BLaER1 treated with 17β-estradiol and CSF1 and Interleukin-3, amounts not matched to agents 10 nM and 100 nM (cell line): ENCODE measurements at regions not wholly inside any gene's neighbourhood (a gene's known extent, or its start where the extent isn't known, plus 50 kb on each side); places are given as distances from the start of the nearest gene placed in this dataset.

Experiments used
- H3K27ac ChIP-seq, 11 experiments: shearing (Covaris generic); formaldehyde crosslinking; 2 replicates each; pipeline ENCODE4 v1.8.1; 2022
- H3K27me3 ChIP-seq, 11 experiments: shearing (Covaris generic); formaldehyde crosslinking; 2 replicates each; pipeline ENCODE4 v1.8.1; 2022
- H3K36me3 ChIP-seq, 11 experiments: shearing (Covaris generic); formaldehyde crosslinking; 2 replicates each; pipeline ENCODE4 v1.8.1; 2022
- H3K4me1 ChIP-seq, 10 experiments: shearing (Covaris generic); formaldehyde crosslinking; 2 replicates each; pipeline ENCODE4 v1.8.1; 2022
- H3K4me2 ChIP-seq, 11 experiments: shearing (Covaris generic); formaldehyde crosslinking; 2 replicates each; pipeline ENCODE4 v1.8.1; 2022
- H3K4me3 ChIP-seq, 10 experiments: shearing (Covaris generic); formaldehyde crosslinking; 2 replicates each; pipeline ENCODE4 v1.8.1; 2022
- H3K9ac ChIP-seq, 11 experiments: shearing (Covaris generic); formaldehyde crosslinking; 2 replicates each; pipeline ENCODE4 v1.8.1; 2022
- H3K9me3 ChIP-seq, 11 experiments: shearing (Covaris generic); formaldehyde crosslinking; replicated peaks in 1 of 11; 2 replicates each; pipeline ENCODE4 v1.8.1; 2022
- H4K20me1 ChIP-seq, 11 experiments: shearing (Covaris generic); formaldehyde crosslinking; 2 replicates each; pipeline ENCODE4 v1.8.1; 2022
- Cebpa-rat ChIP-seq, 11 experiments: shearing (Covaris generic); IDR thresholded peaks; 2 replicates each; pipeline ENCODE4 v1.8.1; 2022

DNA sequence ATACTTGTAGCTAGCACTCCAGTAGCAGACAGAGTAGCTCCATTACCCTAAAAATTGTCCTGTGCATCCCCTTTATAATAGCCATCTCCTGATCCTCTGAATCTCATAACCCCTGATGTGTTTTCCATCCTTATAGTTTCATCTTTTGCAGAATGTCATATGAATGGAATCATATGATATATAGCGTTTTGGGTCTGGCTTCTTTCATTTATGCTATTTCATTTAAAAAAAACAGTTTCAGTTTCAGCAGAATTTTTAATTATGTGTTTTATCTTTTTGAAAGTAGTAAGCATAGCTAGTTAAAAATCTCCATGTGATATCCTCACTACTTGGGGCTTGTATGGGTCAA lies 132.7 kb downstream of the KLF13 start:
- H3K9me3 ChIP-seq: peaks cover 2 to 16% (median 13%) of the 10 kb centered on the region in 11 experiments; a peak in 19 of 22 replicates
- H3K4me3 ChIP-seq: no peak overlapping the region
- no peaks in the 10 kb centered on the region for H3K27me3 ChIP-seq
- H3K4me2 ChIP-seq: peak overlapping the region; percentile 35 to 77 (median 56); a peak in 19 of 22 replicates
- H4K20me1 ChIP-seq: no peaks in the 10 kb centered on the region
- H3K4me1 ChIP-seq: peaks cover 20 to 77% (median 54%) of the 10 kb centered on the region in 10 experiments
- H3K9ac ChIP-seq: peak overlapping the region in 1 of 11 experiments; percentile 4; a peak in 1 of 22 replicates
- no peak for TF ChIP-seq Cebpa-rat (IDR thresholded peaks at IDR 0.05)
- H3K27ac ChIP-seq: peak overlapping the region in 1 of 11 experiments; percentile 13; a peak in 1 of 22 replicates
- no peaks in the 10 kb centered on the region for H3K36me3 ChIP-seq

DNA sequence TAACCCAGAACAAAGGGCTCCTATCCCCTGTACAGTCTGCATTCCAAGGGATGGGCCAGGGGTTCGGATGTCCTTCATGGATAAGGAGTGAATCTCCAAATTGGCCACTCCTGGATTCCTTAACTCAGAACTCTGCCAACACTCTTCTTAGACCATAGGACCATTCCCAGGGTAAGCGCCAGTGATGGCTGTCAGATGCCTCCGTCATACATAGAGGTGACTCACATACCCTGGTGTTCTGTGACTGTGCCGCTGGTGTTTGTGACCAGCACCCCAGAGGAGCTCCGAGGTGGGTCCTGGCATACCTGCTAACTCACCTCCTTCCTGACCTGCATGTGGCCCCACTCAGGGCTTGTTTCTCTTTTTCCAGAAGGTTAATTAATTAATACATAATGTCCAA lies 134.7 kb downstream of the KLF13 start:
- peaks cover 22 to 77% (median 55%) of the 10 kb centered on the region in 10 experiments for H3K4me1 ChIP-seq
- H3K27ac ChIP-seq: no peak overlapping the region
- H4K20me1 ChIP-seq: no peaks in the 10 kb centered on the region
- no peak overlapping the region for H3K9ac ChIP-seq
- peak overlapping the region in 3 of 11 experiments; percentile 36 to 68 (median 56); a peak in 2 of 22 replicates for H3K4me2 ChIP-seq
- TF ChIP-seq Cebpa-rat (IDR thresholded peaks at IDR 0.05): no peak
- no peak overlapping the region for H3K4me3 ChIP-seq
- no peaks in the 10 kb centered on the region for H3K27me3 ChIP-seq
- H3K36me3 ChIP-seq: no peaks in the 10 kb centered on the region
- H3K9me3 ChIP-seq: peaks cover 0 to 8% (median 0%) of the 10 kb centered on the region in 11 experiments; a peak in 2 of 22 replicates

DNA sequence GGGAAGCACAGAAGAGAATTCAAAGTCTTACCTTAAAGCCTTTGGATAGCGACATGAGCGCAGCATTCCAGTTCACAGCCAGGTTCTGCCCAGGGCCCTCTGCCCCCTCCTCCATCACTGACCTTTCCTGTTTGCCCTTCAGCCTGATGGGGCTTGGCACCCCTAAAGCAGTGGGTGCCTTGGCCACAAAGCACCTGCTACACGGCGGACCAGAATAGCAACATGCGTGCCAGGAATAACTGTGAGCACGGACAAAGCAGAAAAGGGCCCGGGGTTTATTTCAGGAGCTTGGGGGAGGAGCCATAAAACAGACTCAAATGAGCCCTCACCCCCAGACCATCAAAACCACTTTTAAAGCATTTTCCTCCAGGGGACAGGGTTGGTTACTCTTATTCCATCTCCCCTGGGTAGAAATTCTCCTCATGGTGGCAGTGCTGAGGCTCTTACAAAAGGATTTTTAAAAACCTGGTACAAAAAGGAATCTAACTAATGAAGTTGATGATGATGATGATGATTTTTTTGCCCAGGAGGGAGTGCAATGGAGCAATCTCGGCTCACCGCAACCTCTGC lies 135.4 kb downstream of the KLF13 start:
- no peak overlapping the region for H3K9ac ChIP-seq

DNA sequence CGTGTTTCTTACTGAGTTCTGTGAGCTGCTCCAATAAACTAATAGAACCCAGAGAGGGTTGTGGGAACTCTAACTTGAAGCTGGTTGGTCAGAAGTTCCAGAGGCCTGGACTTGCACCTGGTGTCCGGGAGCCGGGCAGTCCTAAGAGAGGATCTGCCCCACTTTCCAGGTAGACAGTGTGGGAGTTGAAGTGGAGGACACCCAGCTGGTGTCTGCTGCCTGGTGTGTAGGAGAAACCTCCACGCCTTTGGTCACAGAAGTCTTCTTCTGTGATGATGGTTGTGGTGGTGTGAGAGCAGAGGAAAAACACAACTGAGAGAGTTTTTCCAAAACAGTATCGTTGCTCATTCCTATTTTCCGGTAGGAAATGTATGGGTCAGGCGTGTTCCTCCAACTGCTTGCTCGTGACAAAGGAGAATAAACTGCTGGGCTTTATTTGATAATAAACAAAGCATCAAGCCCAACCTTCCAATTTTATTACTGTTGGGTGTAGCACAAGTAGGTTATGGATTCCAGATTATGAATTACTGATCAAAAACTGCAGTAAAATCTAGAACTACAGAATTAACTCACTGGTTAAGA lies 137.0 kb downstream of the KLF13 start:
- no peaks in the 10 kb centered on the region for H4K20me1 ChIP-seq
- TF ChIP-seq Cebpa-rat (IDR thresholded peaks at IDR 0.05): no peak
- no peak overlapping the region for H3K9ac ChIP-seq
- peaks cover 0 to 8% (median 0%) of the 10 kb centered on the region in 11 experiments; a peak in 2 of 22 replicates for H3K9me3 ChIP-seq
- H3K36me3 ChIP-seq: no peaks in the 10 kb centered on the region
- no peak overlapping the region for H3K4me3 ChIP-seq
- H3K27me3 ChIP-seq: no peaks in the 10 kb centered on the region
- H3K27ac ChIP-seq: no peak overlapping the region
- H3K4me1 ChIP-seq: peaks cover 20 to 67% (median 49%) of the 10 kb centered on the region in 10 experiments
- peak overlapping the region in 8 of 11 experiments; percentile 54 to 80 (median 65); a peak in 16 of 22 replicates for H3K4me2 ChIP-seq

More for the DNA sequence above, 135.4 kb downstream of the KLF13 start:
- no peak for TF ChIP-seq Cebpa-rat (IDR thresholded peaks at IDR 0.05)
- H3K27ac ChIP-seq: no peak overlapping the region
- H4K20me1 ChIP-seq: no peaks in the 10 kb centered on the region
- H3K27me3 ChIP-seq: no peaks in the 10 kb centered on the region
- peaks cover 0 to 8% (median 0%) of the 10 kb centered on the region in 11 experiments; a peak in 2 of 22 replicates for H3K9me3 ChIP-seq
- H3K36me3 ChIP-seq: no peaks in the 10 kb centered on the region
- no peak overlapping the region for H3K4me3 ChIP-seq
- H3K4me1 ChIP-seq: peaks cover 22 to 75% (median 55%) of the 10 kb centered on the region in 10 experiments
- H3K4me2 ChIP-seq: peak overlapping the region in 8 of 11 experiments; percentile 13 to 68 (median 47); a peak in 13 of 22 replicates

DNA sequence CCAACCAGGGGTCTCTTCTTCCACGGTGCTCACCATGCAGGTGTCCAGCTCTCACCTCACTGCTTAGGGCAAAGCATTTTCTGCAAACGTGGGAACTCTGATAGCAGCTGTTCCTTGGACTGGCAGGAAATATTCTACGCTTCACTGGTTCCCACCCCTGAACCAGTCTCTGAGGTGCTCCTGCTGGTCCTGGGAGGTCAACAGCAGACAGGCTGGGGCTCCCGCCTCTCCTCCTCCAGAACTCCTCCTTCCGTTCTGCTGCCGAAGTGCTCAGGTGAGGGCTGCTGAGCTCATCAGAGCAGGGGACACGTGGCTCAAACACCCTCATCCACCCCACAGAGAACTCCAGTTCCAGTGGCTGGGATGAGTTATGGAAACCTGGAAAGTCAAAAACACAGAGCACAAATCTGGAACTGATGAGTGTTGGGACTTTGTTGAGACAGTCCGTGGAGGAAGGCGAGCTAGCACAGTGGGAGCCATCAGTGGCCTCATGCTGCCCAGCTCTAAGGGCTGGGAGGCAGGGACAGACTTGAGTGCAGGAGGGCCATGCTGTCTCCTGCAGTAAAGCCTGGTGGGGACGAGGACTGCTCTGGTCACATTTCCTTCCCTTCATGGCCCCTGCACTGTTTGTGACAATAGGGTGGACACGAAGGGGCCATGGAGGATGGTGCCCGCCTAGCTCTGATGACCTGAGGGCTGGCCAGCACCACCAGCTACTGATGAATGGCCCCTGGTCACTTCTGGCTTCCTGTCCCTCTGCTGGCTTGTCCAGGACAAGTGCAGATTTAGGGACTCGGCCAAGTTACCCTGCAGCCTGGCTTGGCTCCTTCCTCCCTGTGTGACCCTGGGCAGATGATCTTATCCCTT lies 137.8 kb downstream of the KLF13 start:
- H3K36me3 ChIP-seq: no peaks in the 10 kb centered on the region
- H3K27me3 ChIP-seq: no peaks in the 10 kb centered on the region
- H4K20me1 ChIP-seq: no peaks in the 10 kb centered on the region
- peaks cover 11 to 58% (median 40%) of the 10 kb centered on the region in 10 experiments for H3K4me1 ChIP-seq
- no peak for TF ChIP-seq Cebpa-rat (IDR thresholded peaks at IDR 0.05)
- no peak overlapping the region for H3K4me3 ChIP-seq
- H3K4me2 ChIP-seq: peak overlapping the region; percentile 47 to 80 (median 62); a peak in 20 of 22 replicates
- H3K9me3 ChIP-seq: peaks cover 0 to 8% (median 0%) of the 10 kb centered on the region in 11 experiments; a peak in 2 of 22 replicates
- 0 out of 22 replicates have a peak overlapping the region, but pooled peaks of 1 of the 11 experiments have one; percentile 24 for H3K9ac ChIP-seq
- 0 out of 22 replicates have a peak overlapping the region, but pooled peaks of 1 of the 11 experiments have one; percentile 10 for H3K27ac ChIP-seq

DNA sequence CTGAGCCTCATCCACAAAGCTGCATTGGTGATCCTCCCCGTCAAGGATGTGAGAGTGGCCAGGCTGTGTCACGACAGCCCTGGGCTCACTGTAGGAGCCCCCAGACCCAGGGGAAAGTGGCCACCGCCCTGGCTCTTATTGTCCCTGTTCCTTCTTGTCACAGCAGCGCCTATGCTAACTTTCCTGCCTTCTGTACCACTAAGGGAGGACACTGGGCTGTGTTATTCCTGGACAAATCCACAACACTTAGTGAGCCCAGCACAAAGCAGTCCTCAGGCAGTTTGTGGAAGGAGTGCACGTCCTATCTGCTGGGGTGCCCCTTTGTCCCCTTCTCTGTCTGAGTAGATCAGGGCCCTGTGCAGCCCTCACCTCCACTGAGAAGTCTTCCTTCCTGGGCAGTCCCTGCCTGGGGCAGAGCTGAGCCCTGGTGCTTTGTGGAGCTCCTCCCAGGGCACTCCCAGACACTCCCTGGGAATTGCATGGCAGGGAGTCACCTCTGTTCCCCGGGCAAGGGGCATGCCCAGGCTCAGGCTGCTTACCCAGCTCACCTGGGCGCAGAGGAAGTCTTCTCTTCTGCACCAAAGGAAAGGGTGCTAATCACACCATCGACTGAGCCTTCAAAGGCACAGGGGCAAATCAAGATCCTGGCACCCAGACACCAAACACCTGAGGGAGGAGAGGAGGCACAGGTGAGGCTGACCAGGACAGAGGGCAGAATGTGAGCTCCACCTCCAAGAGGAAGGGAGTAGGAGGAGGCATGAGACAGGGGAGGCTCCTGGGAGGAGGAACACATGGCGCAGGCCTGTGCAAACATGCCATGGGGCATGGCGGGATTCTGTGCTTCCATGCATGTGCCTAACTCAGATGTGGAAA lies 138.7 kb downstream of the KLF13 start:
- H3K9ac ChIP-seq: no peak overlapping the region
- H3K9me3 ChIP-seq: peaks cover 0 to 8% (median 0%) of the 10 kb centered on the region in 11 experiments; a peak in 2 of 22 replicates
- no peak for TF ChIP-seq Cebpa-rat (IDR thresholded peaks at IDR 0.05)
- no peak overlapping the region for H3K27ac ChIP-seq
- H3K4me3 ChIP-seq: no peak overlapping the region
- H3K27me3 ChIP-seq: no peaks in the 10 kb centered on the region
- H3K4me1 ChIP-seq: peaks cover 6 to 51% (median 35%) of the 10 kb centered on the region in 10 experiments; a peak in 18 of 20 replicates
- peak overlapping the region in 7 of 11 experiments; percentile 57 to 80 (median 66); a peak in 11 of 22 replicates for H3K4me2 ChIP-seq
- no peaks in the 10 kb centered on the region for H4K20me1 ChIP-seq
- H3K36me3 ChIP-seq: no peaks in the 10 kb centered on the region

DNA sequence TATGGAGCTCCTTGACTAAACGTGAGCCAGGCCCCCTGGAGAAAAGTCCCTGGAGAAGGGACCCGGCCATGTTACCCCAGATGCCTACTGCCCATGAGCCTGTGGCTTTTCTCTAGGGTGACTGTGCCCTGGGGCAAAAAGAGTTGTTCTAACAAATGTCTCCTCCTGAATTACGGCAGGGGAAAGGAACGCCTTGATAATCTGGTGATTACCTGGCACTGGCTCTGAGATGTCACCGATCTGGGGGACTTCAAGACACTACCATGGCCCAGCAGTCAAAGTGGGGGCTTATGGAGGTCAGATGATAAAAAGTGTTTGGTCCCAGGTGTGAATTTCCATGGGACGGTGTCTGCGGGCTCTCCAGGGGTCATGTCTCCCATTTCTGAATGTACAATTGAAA lies 140.7 kb downstream of the KLF13 start:
- no peaks in the 10 kb centered on the region for H4K20me1 ChIP-seq
- H3K9me3 ChIP-seq: no peaks in the 10 kb centered on the region
- H3K9ac ChIP-seq: no peak overlapping the region
- no peak overlapping the region for H3K27ac ChIP-seq
- H3K27me3 ChIP-seq: no peaks in the 10 kb centered on the region
- no peaks in the 10 kb centered on the region for H3K36me3 ChIP-seq
- H3K4me1 ChIP-seq: peaks cover 10 to 37% (median 29%) of the 10 kb centered on the region in 10 experiments; a peak in 19 of 20 replicates
- no peak overlapping the region for H3K4me3 ChIP-seq
- no peak for TF ChIP-seq Cebpa-rat (IDR thresholded peaks at IDR 0.05)
- peak overlapping the region in 2 of 11 experiments; percentile 5 to 20; a peak in 4 of 22 replicates for H3K4me2 ChIP-seq
